ENCODE measurements at regions not wholly inside any gene's neighbourhood (a gene's known extent, or its start where the extent isn't known, plus 50 kb on each side); places are given as distances from the start of the nearest gene placed in this dataset.

DNA sequence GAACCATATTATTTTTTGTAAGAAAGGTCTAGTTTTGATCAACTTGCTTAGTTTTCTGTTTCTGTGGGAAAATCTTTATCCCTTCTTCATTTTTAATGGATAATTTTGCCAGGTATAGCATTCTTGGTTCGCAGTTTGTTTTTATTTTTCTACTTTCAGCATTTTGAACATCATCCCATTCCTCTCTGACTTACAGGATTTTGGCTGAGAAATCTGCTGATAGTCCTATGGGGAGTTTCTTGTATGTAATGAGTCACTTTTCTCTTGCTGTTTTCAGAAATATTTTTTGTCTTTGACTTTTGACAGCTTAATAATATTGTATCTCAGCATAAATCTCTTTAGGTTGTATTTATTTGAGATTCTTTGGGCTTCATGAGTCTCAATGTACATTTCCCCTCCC lies 389.1 kb downstream of the PBX1 start:
- H3K9me3 ChIP-seq = peaks cover 0 to 29% (median 16%) of the 10 kb centered on the region in 12 donors
- H3K36me3 ChIP-seq = no peaks in the 10 kb centered on the region
- H3K4me1 ChIP-seq = peaks cover 0 to 25% (median 7%) of the 10 kb centered on the region in 12 donors
- no peak overlapping the region for H3K27ac ChIP-seq
- DNase-seq (no peak), ATAC-seq (no peak)
- no peaks in the 10 kb centered on the region for H3K27me3 ChIP-seq
- H3K4me3 ChIP-seq = no peak overlapping the region
- intact Hi-C loops (cut with DNase I) = no loop called here
- WGBS, 4 donors = 88 to 100% (median 91%) methylated on average over 1 of the region's 1 CpG
- no peak for TF ChIP-seq POLR2A (IDR thresholded peaks at IDR 0.05)

DNA sequence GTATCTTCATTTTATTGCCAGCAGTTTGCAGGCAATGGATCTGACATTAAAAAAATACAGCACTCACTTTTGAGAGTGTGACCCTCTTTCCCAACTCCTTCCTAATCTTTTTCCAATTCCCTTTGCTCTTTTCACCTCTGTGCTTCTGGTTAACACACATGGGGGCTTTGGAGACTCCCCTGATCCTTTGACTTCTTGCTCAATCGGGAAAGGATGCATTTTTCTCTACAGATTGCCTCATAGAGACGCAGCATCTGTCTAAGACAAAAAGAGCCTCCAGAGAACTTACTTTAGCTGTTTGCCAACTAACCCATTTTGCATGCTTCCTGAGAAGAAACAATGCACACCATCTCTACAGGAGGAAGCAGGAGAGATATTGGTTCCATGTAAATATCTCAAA lies 378.3 kb downstream of the PBX1 start:
- Histone ChIP-seq H3K4me3 (no peak overlapping the region), H3K4me1 (peaks cover 0 to 10% (median 0%) of the 10 kb centered on the region in 12 donors), H3K9me3 (peaks cover 0 to 9% (median 0%) of the 10 kb centered on the region in 12 donors), H3K27me3 (no peaks in the 10 kb centered on the region), H3K27ac (no peak overlapping the region), H3K36me3 (no peaks in the 10 kb centered on the region)
- 35 to 56% (median 41%) methylated on average over 2 of the region's 2 CpGs for WGBS, 4 donors
- ATAC-seq (no peak), DNase-seq (no peak)
- intact Hi-C loops (cut with DNase I) = loop anchor here in 1 of 10 donors (10.0 kb wide), 1 partner anchor 128 kb away; no protein-coding TSS in a partner anchor
- TF ChIP-seq CTCF (IDR thresholded peaks at IDR 0.05) = no peak
- TF ChIP-seq POLR2A (IDR thresholded peaks at IDR 0.05) = no peak

GRCh38 chr1:164932580-164932979 lies 373.6 kb downstream of the PBX1 start:
- Histone ChIP-seq H3K4me1 (peaks cover 0 to 10% (median 0%) of the 10 kb centered on the region in 12 donors), H3K4me3 (no peak overlapping the region), H3K27me3 (no peaks in the 10 kb centered on the region), H3K9me3 (no peaks in the 10 kb centered on the region), H3K27ac (no peak overlapping the region), H3K36me3 (no peaks in the 10 kb centered on the region)
- WGBS, 4 donors = 51 to 65% (median 53%) methylated on average over 4 of the region's 4 CpGs
- ATAC-seq = no peak
- TF ChIP-seq CTCF (IDR thresholded peaks at IDR 0.05) = no peak
- TF ChIP-seq POLR2A (IDR thresholded peaks at IDR 0.05) = no peak
- no peak for DNase-seq
- intact Hi-C loops (cut with DNase I) = loop anchor here in 1 of 10 donors (10.0 kb wide), 1 partner anchor 132 kb away; no protein-coding TSS in a partner anchor

GRCh38 chr1:164930833-164931232 lies 371.8 kb downstream of the PBX1 start:
- no peak for TF ChIP-seq POLR2A (IDR thresholded peaks at IDR 0.05)
- TF ChIP-seq CTCF (IDR thresholded peaks at IDR 0.05) = no peak
- Histone ChIP-seq H3K27me3 (no peaks in the 10 kb centered on the region), H3K4me3 (no peak overlapping the region), H3K4me1 (peaks cover 0 to 6% (median 0%) of the 10 kb centered on the region in 12 donors), H3K27ac (no peak overlapping the region), H3K9me3 (no peaks in the 10 kb centered on the region), H3K36me3 (no peaks in the 10 kb centered on the region)
- intact Hi-C loops (cut with DNase I) = loop anchor here in 1 of 10 donors (10.0 kb wide), 1 partner anchor 134 kb away; no protein-coding TSS in a partner anchor
- ATAC-seq = peak in 1 of 4 donors; percentile 28
- no peak for DNase-seq
- 92 to 100% (median 97%) methylated on average over 1 of the region's 1 CpG for WGBS, 4 donors

GRCh38 chr1:164930241-164930640 lies 371.3 kb downstream of the PBX1 start:
- ATAC-seq (no peak), DNase-seq (no peak)
- no peak for TF ChIP-seq POLR2A (IDR thresholded peaks at IDR 0.05)
- no peak for TF ChIP-seq CTCF (IDR thresholded peaks at IDR 0.05)
- Histone ChIP-seq H3K4me3 (no peak overlapping the region), H3K27ac (no peak overlapping the region), H3K36me3 (no peaks in the 10 kb centered on the region), H3K9me3 (no peaks in the 10 kb centered on the region), H3K27me3 (no peaks in the 10 kb centered on the region), H3K4me1 (peaks cover 0 to 6% (median 0%) of the 10 kb centered on the region in 12 donors)
- 85 to 94% (median 90%) methylated on average over 2 of the region's 2 CpGs for WGBS, 4 donors
- intact Hi-C loops (cut with DNase I) = loop anchor here in 1 of 10 donors (10.0 kb wide), 1 partner anchor 135 kb away; no protein-coding TSS in a partner anchor

All from heart left ventricle (tissue), 16 donors.